GM12873 (cell line): ENCODE measurements at regions not wholly inside any gene's neighbourhood (a gene's known extent, or its start where the extent isn't known, plus 50 kb on each side); places are given as distances from the start of the nearest gene placed in this dataset.

Source experiments
- CTCF ChIP-seq: IDR thresholded peaks from 2 replicates; pipeline ENCODE4 v1.5.1; 2012; ENCODE audit warnings: low read depth, mild to moderate bottlenecking, moderate library complexity, low read length, control low read depth; ENCODE audit not compliant: insufficient read depth; ENCODE audit errors: missing control alignments

- no peak for TF ChIP-seq CTCF
These were observed 339.1 kb upstream of the NPVF start for GRCh38 chr7:25567430-25567829.

GRCh38 chr7:25569765-25570164 is 341.5 kb upstream of the NPVF start:
- no peak for TF ChIP-seq CTCF

- no peak for TF ChIP-seq CTCF
These were observed 344.1 kb upstream of the NPVF start for GRCh38 chr7:25572423-25572822.

GRCh38 chr7:25574828-25575227 is 346.5 kb upstream of the NPVF start:
- no peak for TF ChIP-seq CTCF

- no peak for TF ChIP-seq CTCF
These were observed 347.3 kb upstream of the NPVF start for GRCh38 chr7:25575634-25576033.

- TF ChIP-seq CTCF: no peak
These were observed 350.9 kb upstream of the NPVF start for GRCh38 chr7:25578991-25579777.

- no peak for TF ChIP-seq CTCF
These were observed 351.4 kb upstream of the NPVF start for GRCh38 chr7:25579778-25580075.
